Left ventricle myocardium inferior (tissue), 1 donor: ENCODE measurements at regions not wholly inside any gene's neighbourhood (a gene's known extent, or its start where the extent isn't known, plus 50 kb on each side); places are given as distances from the start of the nearest gene placed in this dataset.
A peak's percentile ranks its signal among the peaks of the same experiment; 100 is the strongest.

Experiments used
- DNase-seq: peaks from one replicate; pipeline ENCODE4 v3.0.0-alpha.2; 2020
- H3K27ac ChIP-seq: fragments of 200-600 bp; replicated peaks from 2 replicates; pipeline ENCODE4 v1.8.0; 2021
- H3K27me3 ChIP-seq: fragments of 200-600 bp; 2 replicates; pipeline ENCODE4 v1.8.0; 2021; ENCODE audit warnings: low read depth
- H3K36me3 ChIP-seq: fragments of 200-600 bp; 2 replicates; pipeline ENCODE4 v1.8.0; 2021
- H3K4me1 ChIP-seq: fragments of 200-600 bp; 2 replicates; pipeline ENCODE4 v1.8.0; 2021
- H3K4me3 ChIP-seq: fragments of 200-600 bp; 2 replicates; pipeline ENCODE4 v1.8.0; 2021; ENCODE audit warnings: mild to moderate bottlenecking, moderate library complexity
- H3K9me3 ChIP-seq: fragments of 200-600 bp; replicated peaks from 2 replicates; pipeline ENCODE4 v1.8.0; 2021
- intact Hi-C: fragments of 100-400 bp; cut with micrococcal nuclease; formaldehyde crosslinking; loops from one replicate; pipeline ENCODE4 v1.11.0; 2022
- TF ChIP-seq, protein P1 (sequence below): fragments of 200-600 bp; IDR thresholded peaks from 2 replicates; pipeline ENCODE4 v1.8.0; 2021; ENCODE audit warnings: antibody characterized with exemption, mild to moderate bottlenecking, borderline replicate concordance
- donor health status: DM: no; HTN: yes; CAD: no; lungs with severe emphysema.

- DNase-seq, result no peak
- TF ChIP-seq, protein P1, sequence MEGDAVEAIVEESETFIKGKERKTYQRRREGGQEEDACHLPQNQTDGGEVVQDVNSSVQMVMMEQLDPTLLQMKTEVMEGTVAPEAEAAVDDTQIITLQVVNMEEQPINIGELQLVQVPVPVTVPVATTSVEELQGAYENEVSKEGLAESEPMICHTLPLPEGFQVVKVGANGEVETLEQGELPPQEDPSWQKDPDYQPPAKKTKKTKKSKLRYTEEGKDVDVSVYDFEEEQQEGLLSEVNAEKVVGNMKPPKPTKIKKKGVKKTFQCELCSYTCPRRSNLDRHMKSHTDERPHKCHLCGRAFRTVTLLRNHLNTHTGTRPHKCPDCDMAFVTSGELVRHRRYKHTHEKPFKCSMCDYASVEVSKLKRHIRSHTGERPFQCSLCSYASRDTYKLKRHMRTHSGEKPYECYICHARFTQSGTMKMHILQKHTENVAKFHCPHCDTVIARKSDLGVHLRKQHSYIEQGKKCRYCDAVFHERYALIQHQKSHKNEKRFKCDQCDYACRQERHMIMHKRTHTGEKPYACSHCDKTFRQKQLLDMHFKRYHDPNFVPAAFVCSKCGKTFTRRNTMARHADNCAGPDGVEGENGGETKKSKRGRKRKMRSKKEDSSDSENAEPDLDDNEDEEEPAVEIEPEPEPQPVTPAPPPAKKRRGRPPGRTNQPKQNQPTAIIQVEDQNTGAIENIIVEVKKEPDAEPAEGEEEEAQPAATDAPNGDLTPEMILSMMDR, result peak; percentile 53
- Histone ChIP-seq H3K4me3 (no peak overlapping the region), H3K27ac (peak overlapping the region; percentile 71), H3K9me3 (no peaks in the 10 kb centered on the region), H3K27me3 (no peaks in the 10 kb centered on the region), H3K4me1 (peaks cover 57% of the 10 kb centered on the region), H3K36me3 (no peaks in the 10 kb centered on the region)
- intact Hi-C loops, result loop anchor here (10.0 kb wide), 1 partner anchor 58 kb away; no protein-coding TSS in a partner anchor
These were observed 63.6 kb upstream of the ACSL3 start for GRCh38 chr2:222797261-222797660.

- Histone ChIP-seq H3K9me3 (no peaks in the 10 kb centered on the region), H3K27ac (peak overlapping the region; percentile 71), H3K4me1 (peaks cover 56% of the 10 kb centered on the region), H3K36me3 (no peaks in the 10 kb centered on the region), H3K4me3 (no peak overlapping the region), H3K27me3 (no peaks in the 10 kb centered on the region)
- no peak for DNase-seq
- TF ChIP-seq, protein P1, result no peak
- intact Hi-C loops, result loop anchor here (10.0 kb wide), 1 partner anchor 57 kb away; no protein-coding TSS in a partner anchor
These were observed 63.0 kb upstream of the ACSL3 start for GRCh38 chr2:222797871-222798270.

DNA sequence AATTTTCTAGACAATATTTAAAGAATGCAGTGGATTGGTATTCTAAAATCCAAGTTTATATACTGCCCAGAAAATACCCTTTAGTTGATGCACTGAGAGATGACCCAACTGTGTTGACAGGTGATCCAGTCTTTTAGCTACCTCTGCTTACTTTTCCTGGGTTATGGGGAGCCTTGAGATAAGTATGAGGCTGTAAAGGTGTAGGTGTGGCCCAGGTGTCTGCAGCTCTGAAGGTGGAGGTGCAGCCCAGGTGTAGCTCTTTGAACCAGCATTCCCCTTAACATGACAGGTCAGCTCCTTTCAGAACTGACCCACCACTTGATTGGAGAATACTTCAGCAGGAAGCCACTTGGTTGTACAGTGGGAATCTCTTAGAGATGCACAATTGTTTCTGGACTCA lies 62.3 kb upstream of the ACSL3 start:
- H3K27ac ChIP-seq, result no peak overlapping the region
- H3K27me3 ChIP-seq, result no peaks in the 10 kb centered on the region
- no peak for DNase-seq
- intact Hi-C loops, result loop anchor here (10.0 kb wide), 1 partner anchor 56 kb away; no protein-coding TSS in a partner anchor
- peaks cover 53% of the 10 kb centered on the region for H3K4me1 ChIP-seq
- H3K36me3 ChIP-seq, result no peaks in the 10 kb centered on the region
- H3K4me3 ChIP-seq, result no peak overlapping the region
- TF ChIP-seq, protein P1, result no peak
- no peaks in the 10 kb centered on the region for H3K9me3 ChIP-seq

- Histone ChIP-seq H3K27me3 (no peaks in the 10 kb centered on the region), H3K4me3 (no peak overlapping the region), H3K9me3 (no peaks in the 10 kb centered on the region), H3K4me1 (peaks cover 46% of the 10 kb centered on the region), H3K36me3 (no peaks in the 10 kb centered on the region), H3K27ac (no peak overlapping the region)
- intact Hi-C loops, result loop anchor here (10.0 kb wide), 1 partner anchor 55 kb away; no protein-coding TSS in a partner anchor
- no peak for DNase-seq
- TF ChIP-seq, protein P1, result no peak
These were observed 61.4 kb upstream of the ACSL3 start for GRCh38 chr2:222799262-222799918.

- no peaks in the 10 kb centered on the region for H3K36me3 ChIP-seq
- no peak overlapping the region for H3K27ac ChIP-seq
- peaks cover 33% of the 10 kb centered on the region for H3K4me1 ChIP-seq
- no peak overlapping the region for H3K4me3 ChIP-seq
- intact Hi-C loops, result no loop called here
- no peaks in the 10 kb centered on the region for H3K27me3 ChIP-seq
- TF ChIP-seq, protein P1, result no peak
- H3K9me3 ChIP-seq, result no peaks in the 10 kb centered on the region
- DNase-seq, result no peak
These were observed 58.2 kb upstream of the ACSL3 start for GRCh38 chr2:222802514-222803196.
